GM23338 (cell line): ENCODE measurements at regions not wholly inside any gene's neighbourhood (a gene's known extent, or its start where the extent isn't known, plus 50 kb on each side); places are given as distances from the start of the nearest gene placed in this dataset.

Experiments used
- CREB1 ChIP-seq: fragments of 250-450 bp; sonication (Bioruptor Pico); IDR thresholded peaks from 2 replicates; pipeline ENCODE4 v1.5.0; 2020; ENCODE audit warnings: low read depth, mild to moderate bottlenecking, moderate library complexity
- EZH2 ChIP-seq: fragments of 200-600 bp; sonication (generic); IDR thresholded peaks from one replicate; pipeline ENCODE4 v1.8.0; 2017; ENCODE audit warnings: antibody characterized with exemption, mild to moderate bottlenecking, low read depth; ENCODE audit not compliant: unreplicated experiment
- EZH2phosphoT487 ChIP-seq: fragments of 200-600 bp; sonication (generic); IDR thresholded peaks from one replicate; pipeline ENCODE4 v1.8.1; 2018; ENCODE audit warnings: antibody characterized with exemption; ENCODE audit not compliant: unreplicated experiment
- POLR2AphosphoS5 ChIP-seq: IDR thresholded peaks from 2 replicates; pipeline ENCODE4 v1.6.1; 2016; ENCODE audit warnings: antibody characterized with exemption, low read depth
- TF ChIP-seq, protein P1 (sequence below), 2 experiments: fragments of 200-600 bp in 1 of 2; sonication (generic) in 1 of 2; conservative IDR thresholded peaks; 2 replicates each; pipeline versions ENCODE4 v1.5.1 to v1.6.1; 2016 to 2017; ENCODE audit warnings: antibody characterized with exemption in 2 of 2, low read depth in 2 of 2, mild to moderate bottlenecking in 2 of 2, moderate library complexity in 1 of 2
- TF ChIP-seq, protein P2 (sequence below): IDR thresholded peaks from one replicate; pipeline ENCODE4 v1.6.1; 2018; ENCODE audit warnings: antibody characterized with exemption; ENCODE audit not compliant: unreplicated experiment

DNA sequence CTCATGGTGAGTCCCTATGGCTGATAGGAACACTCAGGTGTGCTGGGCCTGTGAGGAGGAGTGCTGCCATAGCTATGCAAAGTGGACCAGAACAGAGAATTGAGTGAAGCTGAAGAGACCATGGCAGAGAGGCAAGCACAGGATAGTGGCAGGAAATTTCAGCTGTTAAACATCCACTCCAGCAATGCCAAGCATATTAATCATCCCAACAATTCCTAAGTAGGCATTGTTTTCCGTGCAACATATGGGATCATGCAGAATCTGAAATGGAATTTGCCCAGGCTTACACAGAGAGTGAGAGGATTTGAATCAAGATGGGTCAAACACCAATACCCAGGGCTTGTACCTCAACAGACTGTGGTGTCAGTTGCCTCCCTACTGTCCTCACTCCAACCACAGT lies 582.6 kb upstream of the UBE2E2 start:
- no peak for TF ChIP-seq EZH2phosphoT487
- TF ChIP-seq EZH2: no peak
- TF ChIP-seq, protein P1, sequence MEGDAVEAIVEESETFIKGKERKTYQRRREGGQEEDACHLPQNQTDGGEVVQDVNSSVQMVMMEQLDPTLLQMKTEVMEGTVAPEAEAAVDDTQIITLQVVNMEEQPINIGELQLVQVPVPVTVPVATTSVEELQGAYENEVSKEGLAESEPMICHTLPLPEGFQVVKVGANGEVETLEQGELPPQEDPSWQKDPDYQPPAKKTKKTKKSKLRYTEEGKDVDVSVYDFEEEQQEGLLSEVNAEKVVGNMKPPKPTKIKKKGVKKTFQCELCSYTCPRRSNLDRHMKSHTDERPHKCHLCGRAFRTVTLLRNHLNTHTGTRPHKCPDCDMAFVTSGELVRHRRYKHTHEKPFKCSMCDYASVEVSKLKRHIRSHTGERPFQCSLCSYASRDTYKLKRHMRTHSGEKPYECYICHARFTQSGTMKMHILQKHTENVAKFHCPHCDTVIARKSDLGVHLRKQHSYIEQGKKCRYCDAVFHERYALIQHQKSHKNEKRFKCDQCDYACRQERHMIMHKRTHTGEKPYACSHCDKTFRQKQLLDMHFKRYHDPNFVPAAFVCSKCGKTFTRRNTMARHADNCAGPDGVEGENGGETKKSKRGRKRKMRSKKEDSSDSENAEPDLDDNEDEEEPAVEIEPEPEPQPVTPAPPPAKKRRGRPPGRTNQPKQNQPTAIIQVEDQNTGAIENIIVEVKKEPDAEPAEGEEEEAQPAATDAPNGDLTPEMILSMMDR (conservative IDR thresholded peaks at IDR 0.05; ENCODE audit: low read depth in 2 of 2): no peak
- no peak for TF ChIP-seq POLR2AphosphoS5
- TF ChIP-seq, protein P2, sequence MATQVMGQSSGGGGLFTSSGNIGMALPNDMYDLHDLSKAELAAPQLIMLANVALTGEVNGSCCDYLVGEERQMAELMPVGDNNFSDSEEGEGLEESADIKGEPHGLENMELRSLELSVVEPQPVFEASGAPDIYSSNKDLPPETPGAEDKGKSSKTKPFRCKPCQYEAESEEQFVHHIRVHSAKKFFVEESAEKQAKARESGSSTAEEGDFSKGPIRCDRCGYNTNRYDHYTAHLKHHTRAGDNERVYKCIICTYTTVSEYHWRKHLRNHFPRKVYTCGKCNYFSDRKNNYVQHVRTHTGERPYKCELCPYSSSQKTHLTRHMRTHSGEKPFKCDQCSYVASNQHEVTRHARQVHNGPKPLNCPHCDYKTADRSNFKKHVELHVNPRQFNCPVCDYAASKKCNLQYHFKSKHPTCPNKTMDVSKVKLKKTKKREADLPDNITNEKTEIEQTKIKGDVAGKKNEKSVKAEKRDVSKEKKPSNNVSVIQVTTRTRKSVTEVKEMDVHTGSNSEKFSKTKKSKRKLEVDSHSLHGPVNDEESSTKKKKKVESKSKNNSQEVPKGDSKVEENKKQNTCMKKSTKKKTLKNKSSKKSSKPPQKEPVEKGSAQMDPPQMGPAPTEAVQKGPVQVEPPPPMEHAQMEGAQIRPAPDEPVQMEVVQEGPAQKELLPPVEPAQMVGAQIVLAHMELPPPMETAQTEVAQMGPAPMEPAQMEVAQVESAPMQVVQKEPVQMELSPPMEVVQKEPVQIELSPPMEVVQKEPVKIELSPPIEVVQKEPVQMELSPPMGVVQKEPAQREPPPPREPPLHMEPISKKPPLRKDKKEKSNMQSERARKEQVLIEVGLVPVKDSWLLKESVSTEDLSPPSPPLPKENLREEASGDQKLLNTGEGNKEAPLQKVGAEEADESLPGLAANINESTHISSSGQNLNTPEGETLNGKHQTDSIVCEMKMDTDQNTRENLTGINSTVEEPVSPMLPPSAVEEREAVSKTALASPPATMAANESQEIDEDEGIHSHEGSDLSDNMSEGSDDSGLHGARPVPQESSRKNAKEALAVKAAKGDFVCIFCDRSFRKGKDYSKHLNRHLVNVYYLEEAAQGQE: no peak
- TF ChIP-seq CREB1: no peak
